Ovary (tissue), 7 donors: ENCODE measurements at regions not wholly inside any gene's neighbourhood (a gene's known extent, or its start where the extent isn't known, plus 50 kb on each side); places are given as distances from the start of the nearest gene placed in this dataset.

Experiments used
- DNase-seq, 5 donors: peaks; one replicate each; pipeline ENCODE4 v3.0.0-alpha.2; 2019 to 2020
- H3K27ac ChIP-seq, 2 donors: fragments of 200-600 bp; one replicate each; pipeline versions ENCODE4 v1.5.1 to v1.8.0; 2019 to 2022
- H3K27me3 ChIP-seq: fragments of 200-600 bp; one replicate; pipeline ENCODE4 v1.8.0; 2022
- H3K36me3 ChIP-seq: fragments of 200-600 bp; sonication (generic); one replicate; pipeline ENCODE4 v1.5.1; 2019
- H3K4me1 ChIP-seq: one replicate; pipeline ENCODE4 v1.8.1; 2013; ENCODE audit warnings: mild to moderate bottlenecking, moderate library complexity; ENCODE audit not compliant: insufficient read depth
- H3K4me3 ChIP-seq: fragments of 200-600 bp; sonication (generic); one replicate; pipeline ENCODE4 v1.5.1; 2017
- H3K9me3 ChIP-seq, 2 donors: fragments of 200-600 bp in 1 of 2; sonication (generic) in 1 of 2; one replicate each; pipeline versions ENCODE4 v1.5.1 to v1.8.1; 2013 to 2019; ENCODE audit warnings: mild to moderate bottlenecking in 1 of 2, moderate library complexity in 1 of 2
- CTCF ChIP-seq, 3 donors: fragments of 450-650 bp in 2 of 3; fragments of 200-600 bp in 1 of 3; IDR thresholded peaks; one replicate each; pipeline versions ENCODE4 v1.5.1 to v1.8.0; 2016 to 2022; ENCODE audit warnings: antibody characterized with exemption in 3 of 3, mild to moderate bottlenecking in 1 of 3
- EP300 ChIP-seq: sonication (generic); formaldehyde crosslinking; IDR thresholded peaks from one replicate; pipeline ENCODE4 v1.6.1; 2017; ENCODE audit warnings: antibody characterized with exemption
- POLR2A ChIP-seq: fragments of 450-650 bp; IDR thresholded peaks from one replicate; pipeline ENCODE4 v1.6.1; 2017; ENCODE audit warnings: antibody characterized with exemption, mild to moderate bottlenecking, moderate library complexity
- WGBS, 3 donors: extraction: QIAGEN DNeasy Blood & Tissue Kit in 1 of 3; methylation state at CpG; one replicate each; pipeline versions ENCODE4 v1.1.5 to v1.1.7; 2013 to 2017; 5-methylcytosine and 5-hydroxymethylcytosine counted together
- intact Hi-C, 4 donors: fragments of 100-400 bp; cut with DNase I; formaldehyde crosslinking; loops; one replicate each; pipeline versions ENCODE4 v1.11.0 to v1.15.1; 2022 to 2023
- donor health status: DM: no; HTN: no; CAD: no; lungs with moderate emphysema.
- donor health status: DM: no; HTN: no; CAD: no.
- donor health status: Bipolar disorder and iron deficiency.
- donor health status: DM: no; HTN: no; CAD: no.
- donor health status: DM: yes; HTN: yes; CAD: no.

- 62 to 79% (median 65%) methylated on average over 2 of the region's 2 CpGs for WGBS, 3 donors
- DNase-seq: no peak
- Histone ChIP-seq H3K9me3 (no peaks in the 10 kb centered on the region), H3K4me3 (no peak overlapping the region), H3K36me3 (no peaks in the 10 kb centered on the region), H3K4me1 (no peaks in the 10 kb centered on the region), H3K27ac (no peak overlapping the region), H3K27me3 (no peaks in the 10 kb centered on the region)
- TF ChIP-seq EP300: no peak
- intact Hi-C loops: no loop called here
Observed at GRCh38 chr3:147656023-147656422, 246.9 kb downstream of the ZIC1 start.

- intact Hi-C loops: no loop called here
- H3K4me1 ChIP-seq: no peaks in the 10 kb centered on the region
- DNase-seq: no peak
- WGBS, 3 donors: 51 to 66% (median 52%) methylated on average over 3 of the region's 3 CpGs
- no peak overlapping the region for H3K4me3 ChIP-seq
- no peaks in the 10 kb centered on the region for H3K36me3 ChIP-seq
- H3K27ac ChIP-seq: no peak overlapping the region
- no peak for TF ChIP-seq EP300
- TF ChIP-seq CTCF (IDR thresholded peaks at IDR 0.05): no peak
- no peak for TF ChIP-seq POLR2A
- no peaks in the 10 kb centered on the region for H3K9me3 ChIP-seq
- no peaks in the 10 kb centered on the region for H3K27me3 ChIP-seq
Observed at GRCh38 chr3:147661916-147662315, 252.8 kb downstream of the ZIC1 start.

DNA sequence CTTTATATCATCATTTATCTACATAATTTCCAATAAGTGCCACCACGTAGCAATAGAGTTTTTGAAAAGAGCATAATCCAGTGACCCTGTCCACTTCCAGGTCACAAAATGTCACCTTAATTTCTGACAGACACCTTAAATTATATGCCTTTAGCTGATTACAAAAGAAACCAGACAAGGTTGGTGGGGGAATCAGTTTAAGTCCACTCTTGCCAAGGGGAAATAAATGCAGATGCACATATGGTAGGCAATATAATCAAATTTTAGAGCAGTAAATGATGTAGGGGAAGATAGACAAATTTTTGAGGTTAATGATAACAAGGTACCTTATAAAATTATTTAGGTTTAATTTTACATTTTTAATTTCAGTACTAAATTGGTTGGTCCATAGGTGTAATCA, 253.5 kb downstream of the ZIC1 start:
- H3K27me3 ChIP-seq: no peaks in the 10 kb centered on the region
- no peaks in the 10 kb centered on the region for H3K4me1 ChIP-seq
- no peak overlapping the region for H3K4me3 ChIP-seq
- no peaks in the 10 kb centered on the region for H3K36me3 ChIP-seq
- H3K9me3 ChIP-seq: no peaks in the 10 kb centered on the region
- TF ChIP-seq EP300 (no peak), CTCF (IDR thresholded peaks at IDR 0.05) (no peak), POLR2A (no peak)
- no peak overlapping the region for H3K27ac ChIP-seq
- 66 to 80% (median 74%) methylated on average over 1 of the region's 1 CpG for WGBS, 3 donors
- intact Hi-C loops: no loop called here
- DNase-seq: no peak

- Histone ChIP-seq H3K27ac (no peak overlapping the region), H3K27me3 (no peaks in the 10 kb centered on the region), H3K4me3 (no peak overlapping the region), H3K4me1 (no peaks in the 10 kb centered on the region), H3K36me3 (no peaks in the 10 kb centered on the region), H3K9me3 (no peaks in the 10 kb centered on the region)
- WGBS, 3 donors: 81 to 88% (median 87%) methylated on average over 2 of the region's 2 CpGs
- no peak for TF ChIP-seq EP300
- intact Hi-C loops: no loop called here
- no peak for DNase-seq
Observed at GRCh38 chr3:147669077-147669476, 259.9 kb downstream of the ZIC1 start.

- Histone ChIP-seq H3K4me1 (no peaks in the 10 kb centered on the region), H3K4me3 (no peak overlapping the region), H3K27ac (no peak overlapping the region), H3K36me3 (no peaks in the 10 kb centered on the region), H3K27me3 (no peaks in the 10 kb centered on the region), H3K9me3 (no peaks in the 10 kb centered on the region)
- TF ChIP-seq POLR2A: no peak
- TF ChIP-seq CTCF (IDR thresholded peaks at IDR 0.05): no peak
- TF ChIP-seq EP300: no peak
- no peak for DNase-seq
- intact Hi-C loops: no loop called here
Observed at GRCh38 chr3:147672035-147672434, 262.9 kb downstream of the ZIC1 start.

GRCh38 chr3:147672436-147672835, 263.3 kb downstream of the ZIC1 start:
- intact Hi-C loops: no loop called here
- no peak overlapping the region for H3K27ac ChIP-seq
- no peak overlapping the region for H3K4me3 ChIP-seq
- 37 to 62% (median 47%) methylated on average over 2 of the region's 2 CpGs for WGBS, 3 donors
- H3K9me3 ChIP-seq: no peaks in the 10 kb centered on the region
- DNase-seq: no peak
- no peaks in the 10 kb centered on the region for H3K27me3 ChIP-seq
- no peaks in the 10 kb centered on the region for H3K4me1 ChIP-seq
- TF ChIP-seq CTCF (IDR thresholded peaks at IDR 0.05) (no peak), POLR2A (no peak), EP300 (no peak)
- no peaks in the 10 kb centered on the region for H3K36me3 ChIP-seq
